ENCODE measurements at regions not wholly inside any gene's neighbourhood (a gene's known extent, or its start where the extent isn't known, plus 50 kb on each side); places are given as distances from the start of the nearest gene placed in this dataset.

GRCh38 chr2:150885774-150886386, 375.8 kb downstream of the RBM43 start:
- H3K27ac Mint-ChIP-seq: no peak overlapping the region
- no peak overlapping the region for H3K9ac ChIP-seq (ENCODE audit: extremely low read depth, insufficient read length, low read length)
- H3K4me2 ChIP-seq (ENCODE audit: insufficient read depth, insufficient read length, low read length): no peak overlapping the region
- no peaks in the 10 kb centered on the region for H4K20me1 ChIP-seq (ENCODE audit: control insufficient read depth, insufficient read depth, insufficient read length)
- no peak overlapping the region for H2BK20ac ChIP-seq (ENCODE audit: low read depth, low read length, poor library complexity, severe bottlenecking)
- no peak overlapping the region for H3K4ac ChIP-seq (ENCODE audit: low read depth, low read length)
- H3K23me2 ChIP-seq (ENCODE audit: insufficient read length, low read depth, low read length, poor library complexity, severe bottlenecking): no peaks in the 10 kb centered on the region
- no peaks in the 10 kb centered on the region; a peak in 1 of 5 replicates for H3K9me3 Mint-ChIP-seq
- no peak overlapping the region for H3K14ac ChIP-seq (ENCODE audit: insufficient read depth, low read length)
- no peak for DNase-seq
- H3T11ph ChIP-seq (ENCODE audit: low read length): no peak overlapping the region
- H3K9me3 ChIP-seq (ENCODE audit: control insufficient read depth, low read depth, low read length): no peaks in the 10 kb centered on the region
- no peak overlapping the region for H2AK5ac ChIP-seq (ENCODE audit: insufficient read length, low read length)
- no peak overlapping the region for H4K5ac ChIP-seq (ENCODE audit: insufficient read length, low read depth, low read length)
- H4K8ac ChIP-seq (replicated peaks; ENCODE audit: insufficient read length, low read depth, low read length): no peak overlapping the region
- WGBS (ENCODE audit: extremely low coverage, insufficient read length, low lambda C conversion rate): no CpG with 5 or more reads among the region's 3 CpGs
- no peaks in the 10 kb centered on the region; the same call in 1 of the 2 replicates for H3K27me3 Mint-ChIP-seq (ENCODE audit: low read depth)
- no peaks in the 10 kb centered on the region for H3K4me1 ChIP-seq (ENCODE audit: insufficient read depth, low read length)
- no peak overlapping the region for H2BK5ac ChIP-seq (ENCODE audit: insufficient read length, low read length)
- no peak overlapping the region for H2AFZ ChIP-seq (ENCODE audit: low read length)
- peaks cover 4 to 9% of the 10 kb centered on the region in 2 experiments for H3K4me1 Mint-ChIP-seq
- no peak overlapping the region for H3K18ac ChIP-seq (ENCODE audit: insufficient read length, low read depth, low read length)
- no peak overlapping the region for H2BK15ac ChIP-seq (ENCODE audit: low read depth, low read length)
- no peak overlapping the region for H3K23ac ChIP-seq (ENCODE audit: insufficient read length, low read depth, low read length)
- H3K4me3 Mint-ChIP-seq: no peak overlapping the region
- no peaks in the 10 kb centered on the region for H3K27me3 ChIP-seq (ENCODE audit: insufficient read depth, low read length)
- H2BK120ac ChIP-seq (ENCODE audit: low read depth, low read length, poor library complexity, severe bottlenecking): no peak overlapping the region
- no peaks in the 10 kb centered on the region for H3K79me2 ChIP-seq (ENCODE audit: insufficient read depth, low read length)
- H3K79me1 ChIP-seq (ENCODE audit: insufficient read depth, low read depth, low read length, poor library complexity, severe bottlenecking): no peaks in the 10 kb centered on the region
- H3K56ac ChIP-seq (ENCODE audit: insufficient read length, low read depth, low read length): no peak overlapping the region
- no peak overlapping the region for H3K27ac ChIP-seq (ENCODE audit: insufficient read length, low read depth, low read length)
- H3K36me3 Mint-ChIP-seq (ENCODE audit: insufficient read depth in 1 of 3, low read depth in 3 of 3): peaks cover 0 to 4% (median 0%) of the 10 kb centered on the region in 3 experiments; a peak in 3 of 7 replicates
- H2BK12ac ChIP-seq (ENCODE audit: insufficient read length, low read depth, low read length): no peak overlapping the region
- no peak for TF ChIP-seq CTCF (conservative IDR thresholded peaks at IDR 0.05)
- no peak overlapping the region for H4K91ac ChIP-seq (ENCODE audit: insufficient read length, low read depth, low read length)

All from H9 (cell line).